Sigmoid colon (tissue), 6 donors: ENCODE measurements at regions not wholly inside any gene's neighbourhood (a gene's known extent, or its start where the extent isn't known, plus 50 kb on each side); places are given as distances from the start of the nearest gene placed in this dataset.
"Not testable (repeated sequence)": the region's sequence is repeated elsewhere in the genome, so short reads cannot be mapped to it uniquely, and the experiment has no call there.

ENCODE experiments used
- DNase-seq: peaks from one replicate; pipeline ENCODE4 v3.0.0-alpha.2; 2019
- H3K27ac ChIP-seq, 4 donors: fragments of 200-600 bp; sonication (generic); one replicate each; pipeline ENCODE4 v1.5.1; 2016 to 2019; ENCODE audit warnings: mild to moderate bottlenecking in 1 of 4
- H3K27me3 ChIP-seq, 3 donors: fragments of 200-600 bp; sonication (generic); one replicate each; pipeline ENCODE4 v1.5.1; 2019; ENCODE audit warnings: mild to moderate bottlenecking in 1 of 3
- H3K36me3 ChIP-seq, 4 donors: fragments of 200-600 bp; sonication (generic); one replicate each; pipeline ENCODE4 v1.5.1; 2016 to 2019
- H3K4me1 ChIP-seq, 4 donors: fragments of 200-600 bp; sonication (generic); one replicate each; pipeline ENCODE4 v1.5.1; 2017 to 2019
- H3K4me3 ChIP-seq, 4 donors: fragments of 200-600 bp; sonication (generic); one replicate each; pipeline ENCODE4 v1.5.1; 2017 to 2019; ENCODE audit warnings: mild to moderate bottlenecking in 2 of 4, moderate library complexity in 1 of 4
- H3K9me3 ChIP-seq, 4 donors: fragments of 200-600 bp in 3 of 4; sonication (generic) in 3 of 4; one replicate each; pipeline versions ENCODE4 v1.5.1 to v1.6.1; 2013 to 2019
- CTCF ChIP-seq, 4 experiments: fragments of 450-650 bp in 3 of 4; fragments of 200-600 bp in 1 of 4; IDR thresholded peaks; one replicate each; pipeline ENCODE4 v1.5.1; 2016 to 2019; ENCODE audit warnings: antibody characterized with exemption in 4 of 4, mild to moderate bottlenecking in 3 of 4, moderate library complexity in 2 of 4
- EP300 ChIP-seq, 4 donors: sonication (generic); formaldehyde crosslinking; IDR thresholded peaks; one replicate each; pipeline ENCODE4 v1.6.1; 2017; ENCODE audit warnings: antibody characterized with exemption in 4 of 4
- POLR2A ChIP-seq, 2 donors: fragments of 450-650 bp; IDR thresholded peaks; one replicate each; pipeline ENCODE4 v1.6.1; 2016; ENCODE audit warnings: antibody characterized with exemption in 2 of 2, mild to moderate bottlenecking in 2 of 2, moderate library complexity in 2 of 2
- POLR2AphosphoS5 ChIP-seq, 4 donors: sonication (generic); formaldehyde crosslinking; IDR thresholded peaks; one replicate each; pipeline ENCODE4 v1.6.1; 2017; ENCODE audit warnings: antibody characterized with exemption in 4 of 4
- WGBS, 2 donors: extraction: QIAGEN DNeasy Blood & Tissue Kit; methylation state at CpG; one replicate each; pipeline ENCODE4 v1.1.7; 2013; 5-methylcytosine and 5-hydroxymethylcytosine counted together
- intact Hi-C: fragments of 100-400 bp; cut with DNase I; formaldehyde crosslinking; loops from one replicate; pipeline ENCODE4 v1.15.1; 2023
- donor health status: healthy with polysubstance abuse.
- donor health status: healthy.

DNA sequence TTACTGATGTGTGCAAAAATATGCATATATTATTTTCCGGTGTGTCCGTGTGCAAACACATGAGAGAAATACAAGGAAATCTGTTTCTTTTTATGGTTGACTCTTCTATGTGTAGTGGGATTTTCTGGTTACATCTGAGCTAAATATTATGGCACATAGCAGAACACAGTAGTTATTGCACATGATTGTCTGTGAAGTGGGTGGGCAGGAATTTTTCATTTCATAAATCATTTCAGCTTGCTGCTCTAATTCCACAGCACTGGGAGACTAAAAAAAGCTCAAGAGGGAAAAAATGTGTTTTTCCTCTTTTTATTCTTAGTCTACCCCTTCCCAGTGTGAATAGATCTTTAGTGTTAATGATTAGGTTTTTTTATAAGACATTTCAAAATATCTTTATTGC is 197.9 kb downstream of the MBL2 start:
- TF ChIP-seq CTCF (IDR thresholded peaks at IDR 0.05) (no peak), POLR2A (IDR thresholded peaks at IDR 0.05) (no peak), POLR2AphosphoS5 (IDR thresholded peaks at IDR 0.05) (no peak), EP300 (IDR thresholded peaks at IDR 0.05) (no peak)
- no peaks in the 10 kb centered on the region for H3K36me3 ChIP-seq
- WGBS, 2 donors = 81 to 86% methylated on average over 2 of the region's 2 CpGs
- no peaks in the 10 kb centered on the region for H3K27me3 ChIP-seq
- intact Hi-C loops = no loop called here
- H3K4me3 ChIP-seq = no peak overlapping the region
- no peak overlapping the region for H3K27ac ChIP-seq
- DNase-seq = no peak
- H3K4me1 ChIP-seq = no peaks in the 10 kb centered on the region
- no peaks in the 10 kb centered on the region for H3K9me3 ChIP-seq

DNA sequence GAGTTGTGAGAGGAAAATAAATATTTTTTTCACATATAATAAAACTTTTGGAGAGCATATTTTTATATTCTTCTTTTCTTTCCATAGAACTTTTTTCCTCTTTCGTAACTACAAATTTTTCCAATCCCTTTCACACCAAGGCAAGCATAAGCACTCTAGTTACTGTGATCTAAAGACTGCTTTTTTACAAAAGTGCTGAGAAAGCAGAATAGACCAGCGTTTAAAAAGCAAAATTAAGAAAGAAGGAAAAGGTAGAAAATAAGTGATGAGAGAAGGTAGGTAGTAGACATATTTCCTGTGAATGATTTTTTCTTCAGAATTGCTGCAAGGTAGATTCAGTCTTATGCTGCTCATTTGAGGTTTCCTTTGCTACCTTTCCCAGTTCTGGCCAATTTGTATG is 195.5 kb downstream of the MBL2 start:
- intact Hi-C loops = no loop called here
- H3K4me1 ChIP-seq = no peaks in the 10 kb centered on the region
- H3K27me3 ChIP-seq = no peaks in the 10 kb centered on the region
- no peak for DNase-seq
- no peak overlapping the region for H3K27ac ChIP-seq
- H3K4me3 ChIP-seq = no peak overlapping the region
- 86 to 89% methylated on average over 2 of the region's 2 CpGs for WGBS, 2 donors
- no peaks in the 10 kb centered on the region for H3K9me3 ChIP-seq
- no peak for TF ChIP-seq POLR2AphosphoS5 (IDR thresholded peaks at IDR 0.05)
- no peak for TF ChIP-seq CTCF (IDR thresholded peaks at IDR 0.05)
- no peaks in the 10 kb centered on the region for H3K36me3 ChIP-seq

GRCh38 chr10:52578871-52579405 is 193.6 kb downstream of the MBL2 start:
- peaks cover 0 to 2% (median 0%) of the 10 kb centered on the region in 4 donors for H3K9me3 ChIP-seq
- TF ChIP-seq CTCF (IDR thresholded peaks at IDR 0.05) (no peak), POLR2AphosphoS5 (IDR thresholded peaks at IDR 0.05) (no peak), EP300 (IDR thresholded peaks at IDR 0.05) (no peak)
- intact Hi-C loops = no loop called here
- no peaks in the 10 kb centered on the region for H3K27me3 ChIP-seq
- no peak for DNase-seq
- 51 to 57% methylated on average over 5 of the region's 5 CpGs for WGBS, 2 donors
- H3K36me3 ChIP-seq = no peaks in the 10 kb centered on the region
- no peak overlapping the region for H3K27ac ChIP-seq
- no peaks in the 10 kb centered on the region for H3K4me1 ChIP-seq
- no peak overlapping the region for H3K4me3 ChIP-seq

GRCh38 chr10:52581636-52582035 is 190.9 kb downstream of the MBL2 start:
- H3K4me3 ChIP-seq, H3K36me3 ChIP-seq, DNase-seq, H3K27me3 ChIP-seq, H3K4me1 ChIP-seq, intact Hi-C loops, H3K9me3 ChIP-seq, H3K27ac ChIP-seq: not testable (repeated sequence)
- 70 to 88% methylated on average over 2 of the region's 2 CpGs for WGBS, 2 donors

DNA sequence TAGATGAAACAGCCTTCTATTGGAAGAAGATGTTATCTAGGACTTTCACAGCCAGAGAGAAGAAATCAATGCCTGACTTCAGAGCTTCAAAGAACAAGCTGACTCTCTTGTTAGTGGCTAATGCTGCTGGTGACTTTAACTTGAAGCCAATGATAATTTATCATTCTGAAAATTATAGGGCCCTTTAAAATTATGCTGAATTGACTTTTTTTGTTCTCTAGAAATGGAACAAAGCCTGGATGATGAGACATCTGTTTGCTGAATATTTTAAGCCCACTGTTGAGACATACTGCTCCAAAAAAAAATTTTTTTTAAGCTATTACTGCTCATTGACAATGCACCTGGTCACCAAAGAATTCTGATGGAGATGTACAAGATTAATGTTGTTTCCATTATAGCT is 189.2 kb downstream of the MBL2 start:
- Histone ChIP-seq H3K36me3 (no peaks in the 10 kb centered on the region), H3K4me1 (no peaks in the 10 kb centered on the region), H3K27ac (no peak overlapping the region), H3K4me3 (no peak overlapping the region), H3K27me3 (no peaks in the 10 kb centered on the region), H3K9me3 (peaks cover 0 to 2% (median 0%) of the 10 kb centered on the region in 4 donors)
- no peak for TF ChIP-seq CTCF (IDR thresholded peaks at IDR 0.05)
- TF ChIP-seq EP300 (IDR thresholded peaks at IDR 0.05) = no peak
- no peak for TF ChIP-seq POLR2AphosphoS5 (IDR thresholded peaks at IDR 0.05)
- TF ChIP-seq POLR2A (IDR thresholded peaks at IDR 0.05) = no peak
- intact Hi-C loops = no loop called here
- DNase-seq = no peak
